ENCODE measurements at regions not wholly inside any gene's neighbourhood (a gene's known extent, or its start where the extent isn't known, plus 50 kb on each side); places are given as distances from the start of the nearest gene placed in this dataset.
A peak's percentile ranks its signal among the peaks of the same experiment; 100 is the strongest.

- no peak for TF ChIP-seq FOXA1 (IDR thresholded peaks at IDR 0.05)
- peak; percentile 75 for TF ChIP-seq FOXA1 (CRISPR knock-in tag; IDR thresholded peaks at IDR 0.05)
- peak; percentile 45; the same call in 1 of the 2 replicates for TF ChIP-seq FOXA3 (CRISPR knock-in tag; IDR thresholded peaks at IDR 0.05)
- TF ChIP-seq SKI (IDR thresholded peaks at IDR 0.05; ENCODE audit: partially characterized antibody) = peak; percentile 57
- peak; percentile 61; the same call in 1 of the 2 replicates for TF ChIP-seq ZNF614 (CRISPR knock-in tag; IDR thresholded peaks at IDR 0.05; ENCODE audit: borderline replicate concordance)
- peak; percentile 80; the same call in 1 of the 2 replicates for TF ChIP-seq NFIC (IDR thresholded peaks at IDR 0.05; ENCODE audit: low read length)
- TF ChIP-seq NFE2 (CRISPR knock-in tag; IDR thresholded peaks at IDR 0.05) = peak; percentile 69
- peak; percentile 95 for TF ChIP-seq ARID5B (CRISPR knock-in tag; IDR thresholded peaks at IDR 0.05)
- TF ChIP-seq CBX5 (CRISPR knock-in tag; IDR thresholded peaks at IDR 0.05; ENCODE audit: borderline replicate concordance) = no peak
- TF ChIP-seq SP2 (CRISPR knock-in tag; IDR thresholded peaks at IDR 0.05) = no peak
- peak; percentile 87 for TF ChIP-seq NCOA2 (CRISPR knock-in tag; IDR thresholded peaks at IDR 0.05)
- peak; percentile 45; the same call in 1 of the 2 replicates for TF ChIP-seq TARDBP (CRISPR knock-in tag; IDR thresholded peaks at IDR 0.05)
- TF ChIP-seq ZNF251 (CRISPR knock-in tag; IDR thresholded peaks at IDR 0.05) = no peak
- TF ChIP-seq IRF1 (CRISPR knock-in tag; IDR thresholded peaks at IDR 0.05; ENCODE audit: low read depth) = no peak
- TF ChIP-seq FOXJ3 (CRISPR knock-in tag; IDR thresholded peaks at IDR 0.05; ENCODE audit: borderline replicate concordance) = peak; percentile 77; the same call in 1 of the 2 replicates
- TF ChIP-seq HDAC1 (CRISPR knock-in tag; IDR thresholded peaks at IDR 0.05) = peak; percentile 32; the same call in 1 of the 2 replicates
- peak; percentile 75; the same call in 1 of the 2 replicates for TF ChIP-seq JUN (CRISPR knock-in tag; IDR thresholded peaks at IDR 0.05)
- no peak for TF ChIP-seq ETS1 (CRISPR knock-in tag; IDR thresholded peaks at IDR 0.05)
- no peak for TF ChIP-seq ZNF878 (CRISPR knock-in tag; IDR thresholded peaks at IDR 0.05)
- peak; percentile 35; the same call in 1 of the 2 replicates for TF ChIP-seq FOXK1 (CRISPR knock-in tag; IDR thresholded peaks at IDR 0.05; ENCODE audit: borderline replicate concordance, low read depth)
- TF ChIP-seq DPF2 (CRISPR knock-in tag; IDR thresholded peaks at IDR 0.05; ENCODE audit: borderline replicate concordance, low read depth) = 0 out of 2 replicates have a peak, but pooled peaks have one; percentile 50
Observed at GRCh38 chr9:81237565-81238231, 451.6 kb downstream of the TLE1 start (continued).
